ENCODE measurements at regions not wholly inside any gene's neighbourhood (a gene's known extent, or its start where the extent isn't known, plus 50 kb on each side); places are given as distances from the start of the nearest gene placed in this dataset.

GRCh38 chr2:34252111-34252510, 653.0 kb upstream of the FAM98A start:
- TF ChIP-seq CTCF (IDR thresholded peaks at IDR 0.05) = no peak
- ATAC-seq (ENCODE audit: low FRiP score) (no peak), DNase-seq (ENCODE audit: low spot score) (no peak)

DNA sequence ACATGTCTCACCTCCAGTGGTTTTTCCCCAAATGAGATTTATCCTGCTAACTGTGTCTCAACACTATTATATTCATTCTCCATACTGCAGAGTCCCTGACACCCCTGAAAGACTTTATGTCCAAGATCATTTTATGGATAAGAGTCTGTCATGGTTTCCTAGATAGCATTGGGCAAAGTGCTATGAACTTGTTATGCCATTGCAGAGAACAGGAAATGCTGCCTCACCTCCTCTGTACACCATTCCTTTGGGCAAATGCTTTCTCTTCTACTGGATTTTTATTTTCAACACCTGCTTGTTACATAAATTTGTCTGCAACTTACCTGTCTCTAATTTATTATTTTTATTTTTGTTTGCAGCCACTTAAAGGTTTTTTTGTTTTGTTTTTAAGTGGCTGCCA, 652.5 kb upstream of the FAM98A start:
- ATAC-seq (ENCODE audit: low FRiP score) (no peak), DNase-seq (ENCODE audit: low spot score) (no peak)
- no peak for TF ChIP-seq CTCF (IDR thresholded peaks at IDR 0.05)

GRCh38 chr2:34244195-34244594, 645.1 kb upstream of the FAM98A start:
- no peak for TF ChIP-seq CTCF (IDR thresholded peaks at IDR 0.05)
- ATAC-seq (ENCODE audit: low FRiP score) (no peak), DNase-seq (ENCODE audit: low spot score) (no peak)

- ATAC-seq (ENCODE audit: low FRiP score) = no peak
- TF ChIP-seq CTCF (IDR thresholded peaks at IDR 0.05) = no peak
- DNase-seq (ENCODE audit: low spot score) = no peak
Measured at GRCh38 chr2:34242763-34243123, 643.6 kb upstream of the FAM98A start.

DNA sequence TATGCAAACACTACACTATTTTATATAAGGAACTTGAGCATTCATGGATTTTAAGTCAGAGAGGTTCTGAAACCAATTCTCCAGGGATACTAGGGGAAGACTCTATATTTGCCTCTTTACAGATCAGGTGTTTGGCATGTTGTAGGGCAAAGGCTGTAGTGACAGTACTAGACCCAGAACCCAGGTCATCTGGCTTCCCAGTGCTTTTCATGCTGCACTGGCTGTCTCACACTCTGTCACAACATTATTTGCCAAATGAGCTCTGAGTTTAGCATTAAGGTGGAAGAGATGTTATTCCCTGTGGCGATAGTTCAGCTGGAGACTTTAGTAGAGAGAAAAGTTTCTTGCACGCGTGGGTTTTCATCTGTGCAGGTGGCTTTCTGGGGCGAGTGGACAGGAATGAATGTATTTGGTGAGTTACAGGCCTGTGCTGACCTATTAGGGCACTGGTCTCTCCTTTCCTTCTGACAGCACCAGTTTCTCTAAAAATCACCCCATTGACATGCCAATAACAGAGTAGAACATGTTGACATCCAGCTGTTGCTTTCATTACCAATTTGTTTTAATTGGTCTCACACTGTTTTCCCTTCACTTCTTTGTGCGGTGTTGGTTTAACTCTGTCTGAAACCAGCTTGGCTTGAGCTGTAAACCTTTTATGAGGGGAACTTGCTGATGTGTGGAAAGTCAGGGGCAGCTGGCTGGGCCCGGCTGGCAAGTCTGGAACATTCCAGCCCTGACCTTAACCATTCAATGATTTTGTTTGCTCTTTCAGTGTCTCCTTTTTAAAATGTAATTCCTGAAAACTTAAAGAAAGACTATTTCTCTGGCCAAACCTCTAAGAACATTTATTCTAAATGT, 643.0 kb upstream of the FAM98A start:
- no peak for DNase-seq (ENCODE audit: low spot score)
- TF ChIP-seq CTCF (IDR thresholded peaks at IDR 0.05) = no peak
- no peak for ATAC-seq (ENCODE audit: low FRiP score)

GRCh38 chr2:34239511-34239910, 640.4 kb upstream of the FAM98A start:
- TF ChIP-seq CTCF (IDR thresholded peaks at IDR 0.05) = no peak
- ATAC-seq (ENCODE audit: low FRiP score) (no peak), DNase-seq (ENCODE audit: low spot score) (no peak)

- ATAC-seq (ENCODE audit: low FRiP score) (no peak), DNase-seq (ENCODE audit: low spot score) (no peak)
- no peak for TF ChIP-seq CTCF (IDR thresholded peaks at IDR 0.05)
Measured at GRCh38 chr2:34234823-34235222, 635.7 kb upstream of the FAM98A start.

Data from omental fat pad (tissue), 3 donors.